WI38 (cell line): ENCODE measurements at regions not wholly inside any gene's neighbourhood (a gene's known extent, or its start where the extent isn't known, plus 50 kb on each side); places are given as distances from the start of the nearest gene placed in this dataset.

Source experiments
- H3K4me3 ChIP-seq: 2 replicates; pipeline ENCODE4 v1.5.1; 2011; ENCODE audit warnings: low read depth, mild to moderate bottlenecking, control low read depth, low read length
- CTCF ChIP-seq: IDR thresholded peaks from 2 replicates; pipeline ENCODE4 v1.5.1; 2012; ENCODE audit warnings: low read depth, mild to moderate bottlenecking, control low read depth, low read length

GRCh38 chr7:155931396-155932085 lies 119.3 kb upstream of the SHH start:
- no peak for TF ChIP-seq CTCF
- no peak overlapping the region for H3K4me3 ChIP-seq

- no peak overlapping the region for H3K4me3 ChIP-seq
- no peak for TF ChIP-seq CTCF
Measured at GRCh38 chr7:155930527-155930926, 118.3 kb upstream of the SHH start.

- TF ChIP-seq CTCF: no peak
- no peak overlapping the region for H3K4me3 ChIP-seq
Measured at GRCh38 chr7:155930061-155930460, 117.8 kb upstream of the SHH start.

GRCh38 chr7:155928583-155928982 lies 116.3 kb upstream of the SHH start:
- H3K4me3 ChIP-seq: no peak overlapping the region
- TF ChIP-seq CTCF: no peak

- no peak for TF ChIP-seq CTCF
- no peak overlapping the region for H3K4me3 ChIP-seq
Measured at GRCh38 chr7:155927905-155928304, 115.6 kb upstream of the SHH start.

- no peak overlapping the region for H3K4me3 ChIP-seq
- TF ChIP-seq CTCF: no peak
Measured at GRCh38 chr7:155925682-155926081, 113.4 kb upstream of the SHH start.

GRCh38 chr7:155922067-155922816 lies 110.0 kb upstream of the SHH start:
- TF ChIP-seq CTCF: no peak
- H3K4me3 ChIP-seq: no peak overlapping the region
